GM13977 (cell line): ENCODE measurements at regions not wholly inside any gene's neighbourhood (a gene's known extent, or its start where the extent isn't known, plus 50 kb on each side); places are given as distances from the start of the nearest gene placed in this dataset.

Experiments
- DNase-seq: peaks from one replicate; pipeline ENCODE4 v3.0.0; 2012; ENCODE audit warnings: low spot score
- CTCF ChIP-seq: IDR thresholded peaks from 2 replicates; pipeline ENCODE4 v1.5.1; 2012; ENCODE audit warnings: mild to moderate bottlenecking, control low read depth; ENCODE audit not compliant: insufficient read depth; ENCODE audit errors: extremely low read depth, missing control alignments
- in situ Hi-C: fragments of 300-500 bp; cut with MboI; formaldehyde crosslinking; loops from one replicate; pipeline ENCODE4 v1.12.0; 2022; ENCODE audit warnings: low sequenced_read_pairs, low pct_unique_long_range_greater_than_20kb, mixed read lengths, inconsistent platforms; ENCODE audit not compliant: unreplicated experiment

GRCh38 chr10:118805146-118805545 is 50.4 kb upstream of the CACUL1 start:
- no peak for TF ChIP-seq CTCF
- no peak for DNase-seq
- in situ Hi-C loops, result no loop called here

DNA sequence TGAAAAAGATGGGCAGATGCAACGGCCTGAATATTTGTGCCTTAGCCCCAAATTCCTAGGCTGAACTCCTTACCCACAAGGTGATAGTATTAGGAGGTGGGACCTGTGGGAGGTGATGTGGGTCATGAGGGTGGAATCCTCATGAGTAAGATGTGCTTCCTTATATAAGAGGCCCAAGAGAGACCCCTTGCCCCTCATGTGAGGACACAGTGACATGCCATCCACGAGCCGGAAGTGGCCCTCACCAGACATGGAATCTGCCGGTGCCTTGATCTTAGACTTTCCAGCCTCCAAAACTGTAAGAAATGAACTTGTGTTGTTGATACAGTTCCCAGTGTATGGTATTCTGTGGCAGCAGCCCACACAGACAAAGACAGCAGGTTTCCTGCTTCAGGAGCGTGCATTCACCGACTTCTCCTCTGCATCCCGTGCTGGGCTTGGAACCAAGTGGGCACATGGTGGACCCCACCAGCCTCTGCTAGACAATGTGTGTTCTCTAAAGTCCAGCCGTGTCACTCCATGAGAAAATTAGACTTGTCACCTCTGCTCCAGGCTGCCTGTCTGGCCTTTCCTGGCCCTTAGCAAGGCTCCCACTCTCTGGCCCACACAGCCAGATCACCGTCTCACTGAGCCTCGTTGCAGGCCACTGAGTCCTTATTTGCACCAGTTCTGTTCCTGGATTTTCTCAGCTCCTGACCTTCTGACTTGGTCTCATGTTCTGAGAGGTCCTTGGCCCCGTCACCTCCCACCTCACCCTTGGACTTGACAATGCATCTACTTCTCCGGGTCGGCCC is 52.9 kb upstream of the CACUL1 start:
- in situ Hi-C loops, result no loop called here
- no peak for TF ChIP-seq CTCF
- no peak for DNase-seq

DNA sequence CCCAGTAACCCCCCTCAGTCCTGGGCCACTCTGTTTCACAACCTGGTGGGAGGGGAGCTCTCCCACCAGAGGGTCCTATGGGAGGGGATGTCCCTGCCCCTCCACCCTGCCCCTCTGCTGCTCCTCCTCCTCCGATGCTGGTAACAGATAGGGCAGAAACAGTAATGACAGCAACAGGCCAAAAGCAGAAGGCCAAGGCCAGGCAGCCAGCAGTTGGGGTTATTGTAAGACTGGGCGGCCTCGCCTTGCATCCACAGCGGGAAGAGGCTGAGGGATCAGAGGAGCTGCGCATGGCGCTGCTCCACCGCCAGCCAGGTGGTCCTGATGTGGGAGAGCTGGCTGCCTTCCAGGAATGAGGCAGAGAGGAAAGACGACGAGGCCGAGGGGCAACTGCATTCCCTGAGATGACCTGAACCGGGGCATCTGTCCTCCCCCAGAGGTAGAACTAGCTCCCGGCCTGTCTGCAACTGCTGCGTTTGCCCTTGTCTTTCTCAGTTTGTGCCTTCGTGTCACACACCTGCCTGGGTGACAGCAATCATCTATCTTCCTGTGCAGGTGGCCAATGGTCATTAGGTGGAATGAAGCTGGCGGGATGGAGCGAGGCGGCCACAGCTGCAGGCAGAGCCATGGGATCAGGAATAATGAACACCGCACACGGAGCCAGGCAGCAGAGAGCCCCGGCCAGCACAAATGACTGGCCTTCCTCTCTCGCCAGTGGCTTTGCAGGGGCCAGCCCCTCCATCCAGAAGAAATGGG is 54.0 kb upstream of the CACUL1 start:
- no peak for DNase-seq
- in situ Hi-C loops, result no loop called here
- TF ChIP-seq CTCF, result no peak

GRCh38 chr10:118809357-118810220 is 54.8 kb upstream of the CACUL1 start:
- no peak for DNase-seq
- no peak for TF ChIP-seq CTCF
- in situ Hi-C loops, result no loop called here

- no peak for DNase-seq
- in situ Hi-C loops, result no loop called here
- TF ChIP-seq CTCF, result no peak
These were observed 56.2 kb upstream of the CACUL1 start for GRCh38 chr10:118810796-118811505.

DNA sequence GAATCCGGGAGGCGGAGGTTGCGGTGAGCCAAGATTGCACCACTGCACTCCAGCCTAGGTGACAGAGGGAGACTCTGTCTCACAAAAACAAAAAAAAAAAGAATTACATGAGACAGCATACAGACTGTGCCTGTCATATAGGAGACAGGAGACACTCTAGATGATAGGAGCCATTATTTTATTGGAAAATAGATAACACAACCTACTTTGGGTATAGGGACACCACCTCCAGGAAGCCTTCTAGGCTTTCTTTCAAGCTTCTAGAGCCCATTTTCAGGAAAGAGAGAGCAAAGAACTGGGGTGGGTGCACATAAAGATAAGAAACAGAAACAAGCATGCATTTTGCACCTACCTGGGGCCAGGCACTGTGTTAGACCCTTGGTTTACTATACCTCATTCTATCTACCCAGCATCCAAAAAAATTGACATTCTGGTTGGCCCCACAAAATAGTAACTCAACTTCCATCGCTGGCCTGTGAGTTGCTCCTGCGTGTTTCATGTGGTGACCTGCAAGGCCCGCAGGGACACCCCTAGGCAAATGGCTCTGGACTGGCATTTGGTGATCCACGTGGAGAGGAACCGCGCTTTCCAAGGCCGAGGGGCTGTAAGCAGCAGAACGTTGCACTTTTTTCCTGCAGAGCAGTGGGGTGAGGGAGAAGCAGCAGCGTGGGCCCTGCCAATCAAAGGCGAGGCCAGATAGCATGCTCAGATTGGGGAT is 57.1 kb upstream of the CACUL1 start:
- in situ Hi-C loops, result no loop called here
- TF ChIP-seq CTCF, result no peak
- DNase-seq, result no peak
